OCI-LY7 (cell line): ENCODE measurements at regions not wholly inside any gene's neighbourhood (a gene's known extent, or its start where the extent isn't known, plus 50 kb on each side); places are given as distances from the start of the nearest gene placed in this dataset.

Source experiments
- BruUV-seq: library from RNA; stranded (reverse); fragments of 400-500 nt; replicated peaks from 2 replicates; lab custom pipeline; 2021; lab: Mats Ljungman, UMichigan
- CTCF ChIA-PET: fragments of 300-600 bp; sonication (Branson Sonifier 250); formaldehyde crosslinking; loops from one replicate; lab custom pipeline; 2022; ENCODE audit warnings: antibody characterized with exemption; ENCODE audit not compliant: unreplicated experiment; lab: Charles Lee
- POLR2A ChIA-PET: fragments of 300-600 bp; sonication (Branson Sonifier 250); formaldehyde crosslinking; loops from one replicate; lab custom pipeline; 2022; ENCODE audit warnings: antibody characterized with exemption; lab: Charles Lee
- DNase-seq: peaks from one replicate; pipeline ENCODE4 v3.0.0-alpha.2; 2015; ENCODE audit warnings: low spot score
- H2AFZ ChIP-seq: fragments of 200-600 bp; sonication (generic), shearing (Covaris generic); 2 replicates; pipeline ENCODE4 v1.6.1; 2014; ENCODE audit warnings: mild to moderate bottlenecking, antibody characterized with exemption, low read length, moderate library complexity
- H3K27ac ChIP-seq: fragments of 200-600 bp; sonication (generic); 2 replicates; pipeline ENCODE4 v1.5.1; 2014; ENCODE audit warnings: mixed run types, low read depth, mild to moderate bottlenecking, moderate library complexity, low read length, inconsistent platforms; ENCODE audit not compliant: poor library complexity, severe bottlenecking
- H3K36me3 ChIP-seq: fragments of 200-600 bp; sonication (generic); 2 replicates; pipeline ENCODE4 v1.6.1; 2014; ENCODE audit warnings: mild to moderate bottlenecking, antibody characterized with exemption, low read length, moderate library complexity, mixed read lengths; ENCODE audit not compliant: insufficient read depth
- H3K4me1 ChIP-seq: fragments of 200-600 bp; sonication (generic); 2 replicates; pipeline ENCODE4 v1.5.1; 2014; ENCODE audit warnings: mild to moderate bottlenecking, low read length; ENCODE audit not compliant: insufficient read depth, poor library complexity, severe bottlenecking
- H3K4me2 ChIP-seq: fragments of 200-600 bp; sonication (generic); 2 replicates; pipeline ENCODE4 v1.6.1; 2014; ENCODE audit warnings: mild to moderate bottlenecking, low read length
- H3K4me3 ChIP-seq: fragments of 200-600 bp; sonication (generic); 2 replicates; pipeline ENCODE4 v1.5.1; 2014; ENCODE audit warnings: mild to moderate bottlenecking, low read depth, low read length; ENCODE audit not compliant: poor library complexity, severe bottlenecking
- H3K79me2 ChIP-seq: fragments of 200-600 bp; sonication (generic); 2 replicates; pipeline ENCODE4 v1.6.1; 2016; ENCODE audit warnings: low read depth, mild to moderate bottlenecking, low read length, moderate library complexity, mixed read lengths; ENCODE audit not compliant: insufficient read depth
- H3K9me2 ChIP-seq: fragments of 200-600 bp; sonication (generic); 2 replicates; pipeline ENCODE4 v1.6.1; 2016; ENCODE audit warnings: mild to moderate bottlenecking, low read length, mixed read lengths; ENCODE audit not compliant: insufficient read depth
- H3K9me3 ChIP-seq: fragments of 200-600 bp; sonication (generic); 2 replicates; pipeline ENCODE4 v1.6.1; 2014; ENCODE audit warnings: mild to moderate bottlenecking, mixed run types, low read length, mixed read lengths
- H4K20me1 ChIP-seq: fragments of 200-600 bp; sonication (generic); 2 replicates; pipeline ENCODE4 v1.6.1; 2014; ENCODE audit warnings: mild to moderate bottlenecking, antibody characterized with exemption, low read length, moderate library complexity, mixed read lengths; ENCODE audit not compliant: insufficient read depth
- EZH2phosphoT487 ChIP-seq: fragments of 200-600 bp; sonication (generic); IDR thresholded peaks from 2 replicates; pipeline ENCODE4 v1.6.1; 2018; ENCODE audit warnings: low read depth, borderline replicate concordance, mild to moderate bottlenecking, mixed run types, antibody characterized with exemption, low read length, moderate library complexity, mixed read lengths
- intact Hi-C: fragments of 100-400 bp; cut with micrococcal nuclease; formaldehyde crosslinking; loops from one replicate; pipeline ENCODE4 v1.10.0; 2022; ENCODE audit not compliant: unreplicated experiment
- TF ChIP-seq, protein P1 (sequence below): fragments of 200-600 bp; sonication (generic); conservative IDR thresholded peaks from 2 replicates; pipeline ENCODE4 v1.5.1; 2014; ENCODE audit warnings: mild to moderate bottlenecking, antibody characterized with exemption, low read length, moderate library complexity, mixed read lengths

DNA sequence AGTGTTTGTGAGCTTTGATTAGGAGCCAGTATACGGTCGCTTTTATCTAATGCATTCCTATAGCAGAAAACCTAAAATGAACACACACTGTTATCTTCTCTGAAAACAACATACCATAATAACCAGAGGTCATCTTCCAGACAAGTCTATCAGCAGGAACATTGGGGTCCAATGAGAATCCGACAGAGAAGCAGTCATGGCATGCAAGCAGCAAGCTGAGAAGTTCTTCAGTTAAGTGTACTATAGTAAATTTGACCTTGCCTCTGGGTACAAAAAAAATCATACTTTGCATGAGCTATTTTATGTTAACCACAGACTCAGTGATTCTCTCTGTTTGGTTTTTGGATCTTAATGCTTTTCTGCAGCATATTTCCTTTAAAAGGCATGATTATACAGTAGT lies 1505.1 kb downstream of the PCDH9 start:
- Histone ChIP-seq H3K4me2 (no peak overlapping the region), H4K20me1 (no peaks in the 10 kb centered on the region), H3K27ac (no peak overlapping the region), H3K36me3 (no peaks in the 10 kb centered on the region), H3K4me1 (no peaks in the 10 kb centered on the region), H2AFZ (no peak overlapping the region), H3K79me2 (no peaks in the 10 kb centered on the region), H3K4me3 (no peak overlapping the region), H3K9me2 (no peaks in the 10 kb centered on the region), H3K9me3 (no peaks in the 10 kb centered on the region)
- DNase-seq, result no peak
- TF ChIP-seq EZH2phosphoT487, result no peak
- TF ChIP-seq, protein P1, sequence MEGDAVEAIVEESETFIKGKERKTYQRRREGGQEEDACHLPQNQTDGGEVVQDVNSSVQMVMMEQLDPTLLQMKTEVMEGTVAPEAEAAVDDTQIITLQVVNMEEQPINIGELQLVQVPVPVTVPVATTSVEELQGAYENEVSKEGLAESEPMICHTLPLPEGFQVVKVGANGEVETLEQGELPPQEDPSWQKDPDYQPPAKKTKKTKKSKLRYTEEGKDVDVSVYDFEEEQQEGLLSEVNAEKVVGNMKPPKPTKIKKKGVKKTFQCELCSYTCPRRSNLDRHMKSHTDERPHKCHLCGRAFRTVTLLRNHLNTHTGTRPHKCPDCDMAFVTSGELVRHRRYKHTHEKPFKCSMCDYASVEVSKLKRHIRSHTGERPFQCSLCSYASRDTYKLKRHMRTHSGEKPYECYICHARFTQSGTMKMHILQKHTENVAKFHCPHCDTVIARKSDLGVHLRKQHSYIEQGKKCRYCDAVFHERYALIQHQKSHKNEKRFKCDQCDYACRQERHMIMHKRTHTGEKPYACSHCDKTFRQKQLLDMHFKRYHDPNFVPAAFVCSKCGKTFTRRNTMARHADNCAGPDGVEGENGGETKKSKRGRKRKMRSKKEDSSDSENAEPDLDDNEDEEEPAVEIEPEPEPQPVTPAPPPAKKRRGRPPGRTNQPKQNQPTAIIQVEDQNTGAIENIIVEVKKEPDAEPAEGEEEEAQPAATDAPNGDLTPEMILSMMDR, result no peak
- intact Hi-C loops, result no loop called here
- CTCF ChIA-PET, result no interaction called here
- no TSS peak for BruUV-seq
- POLR2A ChIA-PET, result interaction anchor here (0.6 kb wide), 1 partner anchor 1131 kb away, joined by 3 read pairs; no protein-coding TSS in a partner anchor

- no peaks in the 10 kb centered on the region for H4K20me1 ChIP-seq
- no peak overlapping the region for H3K4me3 ChIP-seq
- ChIA-PET POLR2A (no interaction called here), CTCF (no interaction called here)
- no peak overlapping the region for H3K27ac ChIP-seq
- H3K79me2 ChIP-seq, result no peaks in the 10 kb centered on the region
- TF ChIP-seq, protein P1, result no peak
- no peak for TF ChIP-seq EZH2phosphoT487
- no peak overlapping the region for H3K4me2 ChIP-seq
- intact Hi-C loops, result no loop called here
- H3K9me3 ChIP-seq, result no peaks in the 10 kb centered on the region
- no peaks in the 10 kb centered on the region for H3K9me2 ChIP-seq
- no TSS peak for BruUV-seq
- no peaks in the 10 kb centered on the region for H3K4me1 ChIP-seq
- H3K36me3 ChIP-seq, result no peaks in the 10 kb centered on the region
- no peak overlapping the region for H2AFZ ChIP-seq
- no peak for DNase-seq
Observed at GRCh38 chr13:65724226-65724625, 1505.9 kb downstream of the PCDH9 start.

DNA sequence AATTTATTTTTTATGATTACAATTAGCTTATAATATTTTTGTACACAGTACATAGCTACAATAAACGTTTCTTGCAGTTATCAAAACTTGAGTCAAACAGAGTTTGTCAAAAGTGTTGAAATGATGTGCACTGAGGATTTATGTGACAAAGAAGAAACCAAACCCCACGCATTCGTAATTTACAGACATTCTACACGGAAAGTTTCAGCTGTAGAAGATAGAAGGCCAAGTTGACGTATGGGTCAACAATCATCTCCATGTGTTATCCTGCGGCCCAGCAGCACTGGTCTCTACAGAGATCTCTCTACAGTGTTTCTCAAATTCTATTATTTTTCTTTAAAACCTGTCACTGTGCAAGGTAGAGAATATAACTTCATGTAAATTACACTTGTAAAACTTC lies 1507.6 kb downstream of the PCDH9 start:
- H3K27ac ChIP-seq, result no peak overlapping the region

More for the DNA sequence above, 1507.6 kb downstream of the PCDH9 start:
- intact Hi-C loops, result no loop called here
- no peaks in the 10 kb centered on the region for H3K9me3 ChIP-seq
- TF ChIP-seq, protein P1, result no peak
- TF ChIP-seq EZH2phosphoT487, result no peak
- no peaks in the 10 kb centered on the region for H3K79me2 ChIP-seq
- no peak overlapping the region for H3K4me3 ChIP-seq
- H3K4me2 ChIP-seq, result no peak overlapping the region
- POLR2A ChIA-PET, result interaction anchor here (0.5 to 1.0 kb wide), 2 partner anchors 311 to 872 kb away, joined by 4 read pairs; no protein-coding TSS in a partner anchor
- no peaks in the 10 kb centered on the region for H4K20me1 ChIP-seq
- H2AFZ ChIP-seq, result no peak overlapping the region
- H3K4me1 ChIP-seq, result no peaks in the 10 kb centered on the region
- no TSS peak for BruUV-seq
- no peaks in the 10 kb centered on the region for H3K36me3 ChIP-seq
- CTCF ChIA-PET, result no interaction called here
- H3K9me2 ChIP-seq, result no peaks in the 10 kb centered on the region
- no peak for DNase-seq
